NT2/D1 (cell line): ENCODE measurements at regions not wholly inside any gene's neighbourhood (a gene's known extent, or its start where the extent isn't known, plus 50 kb on each side); places are given as distances from the start of the nearest gene placed in this dataset.

ENCODE experiments used
- SUZ12 ChIP-seq: IDR thresholded peaks from 2 replicates; pipeline ENCODE4 v1.6.1; 2011; ENCODE audit not compliant: insufficient read length, insufficient read depth; ENCODE audit errors: extremely low read depth
- YY1 ChIP-seq: IDR thresholded peaks from 2 replicates; pipeline ENCODE4 v1.6.1; 2011; ENCODE audit not compliant: insufficient read length, insufficient read depth
- ZNF274 ChIP-seq: IDR thresholded peaks from 2 replicates; pipeline ENCODE4 v1.6.1; 2011; ENCODE audit warnings: mild to moderate bottlenecking, low read depth, low read length

DNA sequence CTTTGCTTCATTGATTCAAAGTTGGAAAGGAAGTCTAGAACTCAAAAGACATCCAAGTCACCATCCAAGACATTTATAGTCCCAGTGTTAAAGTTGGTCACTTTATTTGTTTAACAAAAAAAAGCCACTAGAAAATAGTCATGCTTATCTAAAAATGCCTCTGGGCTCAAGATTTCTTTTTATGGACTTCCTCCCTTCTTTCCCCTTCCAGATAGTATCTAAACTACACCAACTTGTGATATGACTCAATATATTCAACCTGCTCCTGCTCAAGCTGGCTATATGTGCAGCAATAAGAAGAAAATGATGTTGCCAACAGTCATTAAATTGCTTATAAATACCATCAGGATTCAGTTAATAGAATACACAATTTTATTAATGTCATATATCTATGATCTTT lies 1177.1 kb downstream of the FLRT2 start:
- TF ChIP-seq YY1, result no peak
- TF ChIP-seq ZNF274, result no peak
- no peak for TF ChIP-seq SUZ12
